ENCODE measurements at regions not wholly inside any gene's neighbourhood (a gene's known extent, or its start where the extent isn't known, plus 50 kb on each side); places are given as distances from the start of the nearest gene placed in this dataset.
A peak's percentile ranks its signal among the peaks of the same experiment; 100 is the strongest.

- Histone ChIP-seq H2BK5ac (ENCODE audit: insufficient read length, low read length) (no peak overlapping the region), H2BK15ac (ENCODE audit: low read depth, low read length) (no peak overlapping the region), H3K27me3 (ENCODE audit: insufficient read depth, low read length) (no peaks in the 10 kb centered on the region), H3K4me2 (ENCODE audit: insufficient read depth, insufficient read length, low read length) (no peak overlapping the region), H3K9ac (ENCODE audit: extremely low read depth, insufficient read length, low read length) (no peak overlapping the region), H2BK12ac (ENCODE audit: insufficient read length, low read depth, low read length) (no peak overlapping the region), H3K23ac (ENCODE audit: insufficient read length, low read depth, low read length) (no peak overlapping the region), H3K18ac (ENCODE audit: insufficient read length, low read depth, low read length) (no peak overlapping the region), H4K20me1 (ENCODE audit: control insufficient read depth, insufficient read depth, insufficient read length) (no peaks in the 10 kb centered on the region), H3K79me2 (ENCODE audit: insufficient read depth, low read length) (no peaks in the 10 kb centered on the region), H3K27ac (ENCODE audit: insufficient read length, low read depth, low read length) (no peak overlapping the region), H4K91ac (ENCODE audit: insufficient read length, low read depth, low read length) (no peak overlapping the region), H3K4me1 (ENCODE audit: insufficient read depth, low read length) (no peaks in the 10 kb centered on the region), H2AK5ac (ENCODE audit: insufficient read length, low read length) (no peak overlapping the region), H3K23me2 (ENCODE audit: insufficient read length, low read depth, low read length, poor library complexity, severe bottlenecking) (no peaks in the 10 kb centered on the region), H2BK120ac (ENCODE audit: low read depth, low read length, poor library complexity, severe bottlenecking) (no peak overlapping the region), H3T11ph (ENCODE audit: low read length) (no peak overlapping the region), H3K4ac (ENCODE audit: low read depth, low read length) (no peak overlapping the region), H4K5ac (ENCODE audit: insufficient read length, low read depth, low read length) (no peak overlapping the region), H3K9me3 (ENCODE audit: control insufficient read depth, low read depth, low read length) (no peaks in the 10 kb centered on the region), H2BK20ac (ENCODE audit: low read depth, low read length, poor library complexity, severe bottlenecking) (no peak overlapping the region), H3K79me1 (ENCODE audit: insufficient read depth, low read depth, low read length, poor library complexity, severe bottlenecking) (no peaks in the 10 kb centered on the region), H2AFZ (ENCODE audit: low read length) (no peak overlapping the region), H3K56ac (ENCODE audit: insufficient read length, low read depth, low read length) (no peak overlapping the region), H4K8ac (replicated peaks; ENCODE audit: insufficient read length, low read depth, low read length) (no peak overlapping the region), H3K14ac (ENCODE audit: insufficient read depth, low read length) (no peak overlapping the region)
- peaks cover 40% of the 10 kb centered on the region for H3K27me3 Mint-ChIP-seq (ENCODE audit: low read depth)
- no peak overlapping the region for H3K4me3 Mint-ChIP-seq
- H3K4me1 Mint-ChIP-seq, result no peaks in the 10 kb centered on the region
- DNase-seq, result no peak
- no peak for TF ChIP-seq CTCF (conservative IDR thresholded peaks at IDR 0.05)
- WGBS (ENCODE audit: extremely low coverage, insufficient read length, low lambda C conversion rate), result no CpG with 5 or more reads among the region's 14 CpGs
- H3K27ac Mint-ChIP-seq, result peak overlapping the region in 1 of 3 experiments; percentile 77; a peak in 1 of 7 replicates
- no peaks in the 10 kb centered on the region; a peak in 2 of 7 replicates for H3K36me3 Mint-ChIP-seq (ENCODE audit: insufficient read depth in 1 of 3, low read depth in 3 of 3)
- H3K9me3 Mint-ChIP-seq, result peaks cover 2 to 9% of the 10 kb centered on the region in 2 experiments; a peak in 2 of 5 replicates
These were observed 107.0 kb upstream of the MTAP start for GRCh38 chr9:21695443-21695842.

All from H9 (cell line).